SKM-1 (cell line): ENCODE measurements at regions not wholly inside any gene's neighbourhood (a gene's known extent, or its start where the extent isn't known, plus 50 kb on each side); places are given as distances from the start of the nearest gene placed in this dataset.

Experiments
- DNase-seq: peaks from one replicate; lab custom pipeline; 2025; ENCODE audit not compliant: unreplicated experiment; lab: John Stamatoyannopoulos, UW

DNA sequence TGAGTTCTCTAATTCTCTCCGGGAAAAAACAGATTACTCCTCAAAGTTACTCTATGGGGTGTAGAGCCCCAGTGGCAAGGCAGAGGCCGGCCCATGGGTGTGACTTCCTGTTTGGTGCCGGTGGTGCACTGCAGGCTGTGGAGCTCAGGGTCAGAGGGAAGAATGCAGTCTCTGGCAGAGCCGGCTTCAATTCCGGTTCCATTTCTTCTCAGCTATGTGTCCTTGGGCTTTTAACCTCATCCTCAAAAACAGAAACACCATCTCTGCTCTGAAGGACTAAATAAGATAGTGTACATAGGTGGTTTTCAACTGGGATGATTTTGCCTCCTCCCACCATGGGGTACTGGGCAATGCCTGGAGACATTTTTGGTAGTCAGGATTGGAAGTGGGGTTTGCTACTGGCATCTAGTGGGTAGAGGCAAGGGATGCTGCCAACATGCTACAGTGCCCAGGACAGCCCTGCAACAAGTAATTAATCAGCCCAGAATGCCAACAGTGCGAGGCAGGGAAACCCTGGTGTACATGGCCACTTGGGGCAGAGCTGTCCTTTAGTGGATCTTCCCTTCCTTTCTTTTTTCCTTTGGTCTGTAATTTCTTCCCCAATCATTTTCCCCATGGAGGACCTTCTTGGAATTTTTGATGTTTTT lies 81.2 kb downstream of the INSIG2 start:
- peak; percentile 35 for DNase-seq

DNA sequence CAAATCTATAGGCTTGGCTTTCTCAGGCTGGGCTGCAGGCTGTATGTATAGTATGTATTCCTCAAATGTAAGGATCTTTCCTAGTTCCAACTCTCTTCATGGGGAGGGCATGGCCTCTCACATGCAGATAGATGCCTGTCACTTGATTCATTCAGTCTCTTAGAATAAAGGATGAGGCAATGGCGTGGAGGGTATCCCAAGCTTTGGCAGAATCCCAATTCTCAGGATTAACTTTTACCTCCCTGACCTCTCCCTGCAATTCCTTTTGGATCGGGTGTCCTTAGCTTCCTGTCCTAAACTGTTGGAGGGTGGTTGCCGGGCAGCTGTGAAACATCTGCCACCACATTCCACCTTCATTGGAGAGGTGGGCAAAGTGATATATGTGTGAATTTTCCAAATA lies 80.3 kb downstream of the INSIG2 start:
- no peak for DNase-seq

DNA sequence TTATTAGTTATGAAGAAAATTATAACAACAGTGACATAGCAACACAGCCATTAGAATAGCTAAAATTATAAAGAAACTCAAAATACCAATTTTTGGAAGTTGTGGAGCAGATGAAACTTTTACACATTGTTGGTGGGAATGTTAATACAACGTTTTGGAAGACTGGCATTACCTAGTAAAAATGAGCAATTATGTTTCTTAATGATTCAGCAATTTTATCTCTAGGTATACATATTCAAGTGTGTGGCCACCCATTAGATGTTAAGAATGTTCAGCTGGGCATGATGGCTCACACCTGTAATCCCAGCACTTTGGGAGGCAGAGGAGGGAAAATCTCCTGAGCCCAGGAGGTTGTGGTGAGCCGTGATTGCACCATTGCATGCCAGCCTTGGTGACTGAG lies 78.8 kb downstream of the INSIG2 start:
- no peak for DNase-seq

DNA sequence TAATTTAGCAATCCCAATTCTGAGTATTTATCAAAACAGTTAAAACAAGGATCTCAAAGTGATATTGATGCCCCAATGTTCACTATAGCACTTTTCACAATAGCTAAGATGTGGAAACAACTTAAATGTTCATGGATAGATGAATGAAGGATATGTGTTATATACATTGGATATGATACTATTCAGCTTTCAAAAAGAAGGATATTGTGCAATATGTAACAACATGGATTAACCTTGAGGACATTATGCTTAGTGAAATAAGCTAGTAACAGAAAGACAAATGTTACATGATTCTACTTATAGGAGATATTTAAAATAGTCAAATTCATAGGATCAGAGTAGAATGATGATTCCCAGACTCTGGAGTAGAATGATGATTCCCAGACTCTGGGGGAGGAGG lies 78.0 kb downstream of the INSIG2 start:
- DNase-seq: no peak

DNA sequence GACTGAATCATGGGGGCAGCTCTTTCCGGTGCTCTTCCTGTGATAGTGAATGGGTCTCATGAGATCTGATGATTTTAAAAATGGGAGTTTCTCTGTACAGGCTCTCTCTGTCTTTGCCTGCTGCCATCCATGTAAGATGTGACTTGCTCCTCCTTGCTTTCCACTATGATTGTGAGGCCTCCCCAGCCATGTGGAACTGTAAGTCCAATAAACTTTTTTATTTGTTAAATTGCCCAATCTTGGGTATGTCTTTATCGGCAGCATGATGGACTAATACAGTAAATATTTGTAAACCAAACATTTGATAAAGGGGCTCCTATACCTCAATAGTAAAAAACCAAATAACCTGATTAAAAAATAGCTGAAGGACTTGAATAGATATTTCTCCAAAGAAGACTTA lies 77.3 kb downstream of the INSIG2 start:
- no peak for DNase-seq
